ENCODE measurements at regions not wholly inside any gene's neighbourhood (a gene's known extent, or its start where the extent isn't known, plus 50 kb on each side); places are given as distances from the start of the nearest gene placed in this dataset.

DNA sequence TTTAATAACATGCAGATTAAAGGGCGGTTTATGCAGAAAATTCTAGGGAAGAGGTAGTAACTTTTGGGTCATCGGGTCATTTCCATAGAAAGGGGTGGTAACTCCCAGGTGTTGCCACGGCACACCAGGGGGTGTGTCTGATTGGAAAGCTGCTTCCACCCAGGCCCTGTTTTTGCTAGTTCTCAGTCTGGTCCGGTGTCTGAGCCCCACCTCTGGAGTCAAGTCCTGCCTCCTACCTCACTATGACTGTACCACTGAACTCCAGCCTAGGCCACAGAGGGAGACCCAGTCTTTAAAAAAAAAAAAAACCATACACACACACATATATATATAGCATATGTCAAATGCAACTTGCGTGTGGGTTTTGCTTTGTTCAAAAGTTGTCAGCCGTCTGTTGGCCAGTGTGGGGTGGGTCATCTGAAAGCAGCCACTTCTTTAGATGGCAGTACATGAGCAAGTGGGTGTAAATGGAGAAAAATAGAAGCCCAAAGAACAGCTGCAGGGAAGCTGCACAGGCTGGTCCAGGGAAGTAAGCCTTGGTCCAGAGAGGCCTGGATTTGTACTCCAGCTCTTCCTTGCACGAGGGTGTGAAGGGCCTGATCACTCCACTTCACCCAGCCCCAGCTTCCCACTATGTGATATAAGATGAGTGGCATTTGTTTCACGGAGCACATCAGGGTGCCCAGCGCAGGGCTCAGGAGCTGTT is 110.7 kb upstream of the SPRY4 start:
- TF ChIP-seq CTCF (conservative IDR thresholded peaks at IDR 0.05; ENCODE audit: low read depth in 2 of 2) (no peak), POLR2AphosphoS5 (IDR thresholded peaks at IDR 0.05; ENCODE audit: low read depth) (no peak), CREB1 (CRISPR knock-in tag; IDR thresholded peaks at IDR 0.05; ENCODE audit: low read depth) (no peak), EZH2phosphoT487 (IDR thresholded peaks at IDR 0.05; ENCODE audit: unreplicated experiment) (no peak), EZH2 (IDR thresholded peaks at IDR 0.05; ENCODE audit: low read depth, unreplicated experiment) (no peak)
